GM13977 (cell line): ENCODE measurements at regions not wholly inside any gene's neighbourhood (a gene's known extent, or its start where the extent isn't known, plus 50 kb on each side); places are given as distances from the start of the nearest gene placed in this dataset.

ENCODE experiments used
- DNase-seq: peaks from one replicate; pipeline ENCODE4 v3.0.0; 2012; ENCODE audit warnings: low spot score
- CTCF ChIP-seq: IDR thresholded peaks from 2 replicates; pipeline ENCODE4 v1.5.1; 2012; ENCODE audit warnings: mild to moderate bottlenecking, control low read depth; ENCODE audit not compliant: insufficient read depth; ENCODE audit errors: extremely low read depth, missing control alignments
- in situ Hi-C: fragments of 300-500 bp; cut with MboI; formaldehyde crosslinking; loops from one replicate; pipeline ENCODE4 v1.12.0; 2022; ENCODE audit warnings: low sequenced_read_pairs, low pct_unique_long_range_greater_than_20kb, mixed read lengths, inconsistent platforms; ENCODE audit not compliant: unreplicated experiment

- no peak for DNase-seq
- in situ Hi-C loops: no loop called here
- TF ChIP-seq CTCF: no peak
These were observed 203.0 kb downstream of the MED10 start for GRCh38 chr5:6175172-6175854.

DNA sequence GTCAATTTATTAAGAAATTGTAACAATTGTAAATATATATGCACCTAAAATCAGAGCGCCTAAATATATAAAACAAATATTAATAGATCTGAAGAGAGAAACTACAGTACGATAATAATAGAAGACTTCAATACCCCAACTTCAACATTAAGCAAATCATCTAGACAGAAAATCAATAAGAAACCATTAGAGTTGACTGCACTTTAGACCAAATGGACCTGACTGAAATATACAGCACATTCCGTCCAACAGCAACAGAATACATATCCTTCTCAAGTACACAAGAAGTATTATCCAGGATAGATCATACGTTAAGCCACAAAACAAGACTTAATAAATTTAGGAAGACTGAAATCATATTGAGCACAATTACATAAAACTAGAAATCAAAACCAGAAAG lies 208.7 kb downstream of the MED10 start:
- in situ Hi-C loops: no loop called here
- TF ChIP-seq CTCF: no peak
- DNase-seq: no peak

DNA sequence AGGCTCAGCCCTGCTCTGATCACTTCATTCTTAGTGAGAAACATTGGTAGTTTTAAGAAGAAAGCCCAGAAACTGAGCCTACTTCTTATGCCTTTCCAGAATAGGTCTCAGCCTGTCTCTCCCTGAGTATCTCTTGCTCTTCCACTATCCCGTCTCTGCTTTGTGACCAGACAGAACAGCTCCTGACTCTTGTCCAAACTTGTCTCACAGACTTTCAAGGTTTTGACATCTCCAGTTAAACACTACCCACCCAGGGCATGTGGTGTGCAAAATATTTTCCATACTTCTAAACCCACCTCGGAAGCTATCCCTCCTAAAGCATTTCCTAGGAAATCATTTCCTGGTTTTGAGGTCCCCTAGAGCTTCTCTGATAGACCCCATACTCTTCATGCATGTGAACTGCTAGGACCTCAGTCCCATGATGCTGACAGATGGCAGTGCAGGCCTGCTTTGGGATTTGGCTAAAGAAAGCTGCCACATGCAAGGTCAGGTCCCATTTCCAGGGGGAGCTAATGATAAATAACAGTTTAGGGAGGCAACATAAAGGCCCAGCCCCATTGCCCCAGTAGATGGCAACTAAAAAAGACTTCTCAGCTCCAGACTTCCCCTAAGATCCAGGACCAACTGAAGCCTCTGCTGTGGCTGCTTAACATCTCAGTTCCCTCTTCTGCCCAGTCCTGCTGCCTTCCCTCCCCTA lies 211.5 kb downstream of the MED10 start:
- DNase-seq: no peak
- peak; percentile 37 for TF ChIP-seq CTCF
- in situ Hi-C loops: no loop called here

DNA sequence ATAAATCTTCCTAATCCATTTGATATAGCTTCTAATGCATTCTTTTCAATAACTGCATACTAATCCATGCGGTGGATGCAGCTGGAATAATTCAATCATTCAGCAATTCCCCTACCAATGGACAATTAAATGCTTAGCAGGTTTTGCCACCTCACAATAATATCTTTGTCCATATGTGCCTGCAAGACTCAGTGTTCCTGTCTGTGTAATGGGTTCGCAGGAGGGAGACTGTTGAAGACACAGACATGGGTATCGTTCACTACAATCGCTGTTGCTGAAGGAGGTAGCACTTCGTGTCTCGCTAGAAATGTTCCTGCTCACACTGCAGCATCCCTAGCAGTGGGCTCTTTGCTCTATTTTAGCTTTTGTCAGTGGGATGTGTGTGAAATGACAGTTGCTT lies 214.4 kb downstream of the MED10 start:
- in situ Hi-C loops: no loop called here
- TF ChIP-seq CTCF: no peak
- no peak for DNase-seq

- TF ChIP-seq CTCF: no peak
- in situ Hi-C loops: no loop called here
- DNase-seq: no peak
These were observed 216.2 kb downstream of the MED10 start for GRCh38 chr5:6162175-6162574.

DNA sequence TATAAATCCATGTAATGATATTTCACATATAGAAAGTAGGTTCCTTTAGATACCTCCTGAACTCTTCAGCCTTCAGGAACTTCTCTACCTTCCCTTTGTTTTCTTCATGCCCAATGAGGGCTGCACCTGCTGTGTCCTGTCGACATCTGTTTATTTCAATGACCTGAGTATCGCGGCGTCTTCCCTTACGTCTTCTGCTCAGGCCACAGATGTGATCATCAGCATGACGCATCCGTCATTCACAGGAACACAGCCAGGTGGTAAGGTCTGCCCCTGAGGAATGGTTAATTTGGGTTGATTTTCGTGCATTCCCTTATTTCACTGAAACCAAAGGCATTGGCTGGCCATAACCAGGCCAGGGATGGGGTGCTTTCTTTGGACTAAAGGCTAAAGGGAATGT lies 217.1 kb downstream of the MED10 start:
- DNase-seq: no peak
- no peak for TF ChIP-seq CTCF
- in situ Hi-C loops: no loop called here
